ENCODE measurements at regions not wholly inside any gene's neighbourhood (a gene's known extent, or its start where the extent isn't known, plus 50 kb on each side); places are given as distances from the start of the nearest gene placed in this dataset. TPM values are rescaled to one million over a fixed set of nuclear protein-coding genes. Genes with fewer than 3 reads are reported as not detected.

Small RNAs in the stretch of these regions (microRNA-seq; reads per million reads assigned to microRNA genes)
- gene MIR3672, result not detected

Small RNAs in the stretch of these regions (small RNA-seq; reads per million reads assigned to genes)
- gene MIR3672 (0 reads per million in 2 donors), gene RF00012 (0 reads per million in 2 donors)

Data from prostate gland (tissue), 2 donors.